ENCODE measurements at regions not wholly inside any gene's neighbourhood (a gene's known extent, or its start where the extent isn't known, plus 50 kb on each side); places are given as distances from the start of the nearest gene placed in this dataset.
A peak's percentile ranks its signal among the peaks of the same experiment; 100 is the strongest.
"Not testable (repeated sequence)": the region's sequence is repeated elsewhere in the genome, so short reads cannot be mapped to it uniquely, and the experiment has no call there.

GRCh38 chr5:17020678-17021601 is 84.9 kb upstream of the MYO10 start:
- H3K4me3 ChIP-seq (ENCODE audit: low read depth, low read length), result peak overlapping the region; percentile 43
- TF ChIP-seq CTCF (IDR thresholded peaks at IDR 0.05; ENCODE audit: low read depth, low read length), result no peak

GRCh38 chr5:17021602-17021932 is 85.5 kb upstream of the MYO10 start:
- TF ChIP-seq CTCF (IDR thresholded peaks at IDR 0.05; ENCODE audit: low read depth, low read length), result no peak
- H3K4me3 ChIP-seq (ENCODE audit: low read depth, low read length), result no peak overlapping the region

GRCh38 chr5:17022296-17022695 is 86.2 kb upstream of the MYO10 start:
- no peak overlapping the region for H3K4me3 ChIP-seq (ENCODE audit: low read depth, low read length)
- no peak for TF ChIP-seq CTCF (IDR thresholded peaks at IDR 0.05; ENCODE audit: low read depth, low read length)

- no peak overlapping the region for H3K4me3 ChIP-seq (ENCODE audit: low read depth, low read length)
- TF ChIP-seq CTCF (IDR thresholded peaks at IDR 0.05; ENCODE audit: low read depth, low read length), result no peak
These were observed 88.6 kb upstream of the MYO10 start for GRCh38 chr5:17024686-17025180.

- not testable (repeated sequence) for H3K4me3 ChIP-seq (ENCODE audit: low read depth, low read length)
These were observed 95.7 kb upstream of the MYO10 start for GRCh38 chr5:17031659-17032277.

GRCh38 chr5:17032314-17032985 is 96.4 kb upstream of the MYO10 start:
- not testable (repeated sequence) for H3K4me3 ChIP-seq (ENCODE audit: low read depth, low read length)

- H3K4me3 ChIP-seq (ENCODE audit: low read depth, low read length), result not testable (repeated sequence)
These were observed 98.9 kb upstream of the MYO10 start for GRCh38 chr5:17034992-17035391.

DNA sequence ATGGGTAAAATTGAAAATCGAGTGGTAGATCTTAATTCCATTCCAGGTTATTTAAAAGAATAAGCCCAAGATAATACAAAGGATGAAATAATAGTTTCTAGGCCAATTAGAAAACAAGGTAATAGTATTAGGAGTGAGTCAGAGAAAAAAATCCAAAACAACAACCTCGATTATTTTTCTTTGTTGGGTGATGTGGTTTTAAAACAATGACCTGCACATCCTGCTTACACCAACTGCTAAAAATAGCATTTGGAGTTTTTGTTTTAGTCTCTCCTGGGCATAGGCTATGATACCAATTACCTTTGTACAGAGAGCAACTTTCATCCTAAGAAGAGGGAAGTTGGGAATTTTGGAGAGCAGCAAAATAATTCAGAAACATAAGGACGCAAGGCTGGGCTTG is 101.7 kb upstream of the MYO10 start:
- TF ChIP-seq CTCF (IDR thresholded peaks at IDR 0.05; ENCODE audit: low read depth, low read length), result no peak
- no peak overlapping the region for H3K4me3 ChIP-seq (ENCODE audit: low read depth, low read length)
